ENCODE measurements at regions not wholly inside any gene's neighbourhood (a gene's known extent, or its start where the extent isn't known, plus 50 kb on each side); places are given as distances from the start of the nearest gene placed in this dataset.

DNA sequence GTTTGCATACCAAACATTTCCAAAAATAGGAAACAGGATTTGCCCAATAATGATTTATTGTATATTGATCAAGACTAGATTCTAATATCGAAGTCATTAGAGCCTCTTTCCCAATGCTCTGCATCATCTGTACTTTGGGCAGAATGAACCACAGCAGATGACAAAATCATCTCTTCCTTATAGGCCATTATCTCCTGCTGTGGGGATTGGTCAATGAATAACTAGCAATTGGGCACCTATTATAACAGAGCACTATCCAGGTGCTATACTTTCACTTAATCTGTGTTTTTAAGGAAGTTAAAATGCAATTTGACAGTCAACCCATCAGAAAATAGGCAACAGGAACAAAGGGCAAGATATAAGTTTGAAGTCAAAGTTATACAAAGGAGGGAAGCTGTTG lies 290.3 kb downstream of the AHR start:
- DNase-seq (no peak), ATAC-seq (no peak)
- no peak overlapping the region for H2AFZ ChIP-seq (ENCODE audit: low read length)
- TF ChIP-seq, protein P1, sequence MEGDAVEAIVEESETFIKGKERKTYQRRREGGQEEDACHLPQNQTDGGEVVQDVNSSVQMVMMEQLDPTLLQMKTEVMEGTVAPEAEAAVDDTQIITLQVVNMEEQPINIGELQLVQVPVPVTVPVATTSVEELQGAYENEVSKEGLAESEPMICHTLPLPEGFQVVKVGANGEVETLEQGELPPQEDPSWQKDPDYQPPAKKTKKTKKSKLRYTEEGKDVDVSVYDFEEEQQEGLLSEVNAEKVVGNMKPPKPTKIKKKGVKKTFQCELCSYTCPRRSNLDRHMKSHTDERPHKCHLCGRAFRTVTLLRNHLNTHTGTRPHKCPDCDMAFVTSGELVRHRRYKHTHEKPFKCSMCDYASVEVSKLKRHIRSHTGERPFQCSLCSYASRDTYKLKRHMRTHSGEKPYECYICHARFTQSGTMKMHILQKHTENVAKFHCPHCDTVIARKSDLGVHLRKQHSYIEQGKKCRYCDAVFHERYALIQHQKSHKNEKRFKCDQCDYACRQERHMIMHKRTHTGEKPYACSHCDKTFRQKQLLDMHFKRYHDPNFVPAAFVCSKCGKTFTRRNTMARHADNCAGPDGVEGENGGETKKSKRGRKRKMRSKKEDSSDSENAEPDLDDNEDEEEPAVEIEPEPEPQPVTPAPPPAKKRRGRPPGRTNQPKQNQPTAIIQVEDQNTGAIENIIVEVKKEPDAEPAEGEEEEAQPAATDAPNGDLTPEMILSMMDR (conservative IDR thresholded peaks at IDR 0.05; ENCODE audit: low read depth, low read length) = no peak
- no peak for TF ChIP-seq EZH2 (IDR thresholded peaks at IDR 0.05; ENCODE audit: low read length, unreplicated experiment)
- no peak for TF ChIP-seq EZH2phosphoT487 (IDR thresholded peaks at IDR 0.05; ENCODE audit: borderline replicate concordance, low read length)
- ChIA-PET POLR2A (ENCODE audit: unreplicated experiment) (no interaction called here), CTCF (no interaction called here)
- no peak overlapping the region for H3K27ac ChIP-seq (ENCODE audit: low read length)
- H3K79me2 ChIP-seq (ENCODE audit: low read length) = no peaks in the 10 kb centered on the region
- no peaks in the 10 kb centered on the region for H4K20me1 ChIP-seq (ENCODE audit: low read length)
- no peak overlapping the region for H3K4me3 ChIP-seq (ENCODE audit: low read length)
- no peaks in the 10 kb centered on the region for H3K9me3 ChIP-seq (ENCODE audit: low read length)
- H3K9ac ChIP-seq (ENCODE audit: low read length) = no peak overlapping the region
- H3K36me3 ChIP-seq (ENCODE audit: low read depth, low read length) = no peaks in the 10 kb centered on the region
- no peaks in the 10 kb centered on the region for H3K27me3 ChIP-seq (ENCODE audit: low read length)
- intact Hi-C loops (cut with micrococcal nuclease) = no loop called here
- no peaks in the 10 kb centered on the region for H3F3A ChIP-seq (ENCODE audit: low read length, unreplicated experiment)
- H3K4me2 ChIP-seq (ENCODE audit: low read length) = no peak overlapping the region
- no peaks in the 10 kb centered on the region for H3K4me1 ChIP-seq (ENCODE audit: insufficient read depth, low read length)
- H3K9me2 ChIP-seq (replicated peaks; ENCODE audit: low read length) = no peaks in the 10 kb centered on the region
- BruUV-seq (replicated peaks) = no TSS peak

DNA sequence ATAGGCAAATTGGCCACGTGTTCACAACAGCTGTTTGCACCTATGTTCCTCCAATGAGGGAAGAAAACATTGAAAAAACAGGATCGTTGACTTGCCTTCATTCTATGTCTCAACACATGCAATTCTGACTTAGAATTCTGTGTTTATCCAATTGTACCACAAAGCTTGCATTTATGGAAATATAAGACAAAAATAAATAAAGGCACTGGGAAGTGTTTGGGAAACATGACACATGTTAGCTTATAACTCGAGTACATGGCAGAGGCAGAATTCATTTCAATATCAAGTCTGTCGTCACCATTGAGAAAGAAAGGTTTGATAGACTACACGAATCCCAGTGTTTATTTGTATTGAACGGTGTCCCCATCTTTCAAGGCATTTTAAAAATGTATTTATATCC lies 291.2 kb downstream of the AHR start:
- BruUV-seq (replicated peaks) = no TSS peak
- no peaks in the 10 kb centered on the region for H3K4me1 ChIP-seq (ENCODE audit: insufficient read depth, low read length)
- POLR2A ChIA-PET (ENCODE audit: unreplicated experiment) = no interaction called here

DNA sequence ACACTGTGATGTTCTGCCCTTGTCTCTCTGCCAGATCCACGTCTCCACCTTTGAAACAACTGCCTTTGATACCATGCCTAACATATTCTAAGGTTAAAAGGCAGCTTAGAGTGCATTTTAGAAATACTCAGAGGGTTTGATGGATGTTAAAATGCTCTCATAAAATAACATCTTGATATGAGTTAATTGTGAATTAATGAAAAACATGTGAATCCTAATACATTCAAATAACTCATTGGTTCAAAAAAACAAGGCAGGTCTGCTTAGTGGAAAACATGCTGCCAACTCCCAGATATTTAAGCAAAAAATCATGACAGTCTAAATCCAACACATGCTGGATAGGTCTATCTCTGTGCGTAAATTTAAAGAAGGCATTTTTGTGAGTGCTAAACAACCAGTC lies 291.8 kb downstream of the AHR start:
- CTCF ChIA-PET = no interaction called here
- no peak overlapping the region for H3K9ac ChIP-seq (ENCODE audit: low read length)
- intact Hi-C loops (cut with micrococcal nuclease) = no loop called here
- POLR2A ChIA-PET (ENCODE audit: unreplicated experiment) = no interaction called here
- no peak overlapping the region for H3K27ac ChIP-seq (ENCODE audit: low read length)
- H3K4me2 ChIP-seq (ENCODE audit: low read length) = no peak overlapping the region
- DNase-seq (no peak), ATAC-seq (no peak)
- H3K36me3 ChIP-seq (ENCODE audit: low read depth, low read length) = no peaks in the 10 kb centered on the region
- H3K4me3 ChIP-seq (ENCODE audit: low read length) = no peak overlapping the region
- H4K20me1 ChIP-seq (ENCODE audit: low read length) = no peaks in the 10 kb centered on the region
- no peaks in the 10 kb centered on the region for H3K9me3 ChIP-seq (ENCODE audit: low read length)
- H2AFZ ChIP-seq (ENCODE audit: low read length) = no peak overlapping the region
- H3K27me3 ChIP-seq (ENCODE audit: low read length) = no peaks in the 10 kb centered on the region
- no peaks in the 10 kb centered on the region for H3K9me2 ChIP-seq (replicated peaks; ENCODE audit: low read length)
- H3K4me1 ChIP-seq (ENCODE audit: insufficient read depth, low read length) = no peaks in the 10 kb centered on the region
- H3K79me2 ChIP-seq (ENCODE audit: low read length) = no peaks in the 10 kb centered on the region
- TF ChIP-seq EZH2 (IDR thresholded peaks at IDR 0.05; ENCODE audit: low read length, unreplicated experiment) = no peak
- TF ChIP-seq, protein P1 (conservative IDR thresholded peaks at IDR 0.05; ENCODE audit: low read depth, low read length) = no peak
- no peak for TF ChIP-seq EZH2phosphoT487 (IDR thresholded peaks at IDR 0.05; ENCODE audit: borderline replicate concordance, low read length)
- H3F3A ChIP-seq (ENCODE audit: low read length, unreplicated experiment) = no peaks in the 10 kb centered on the region
- no TSS peak for BruUV-seq (replicated peaks)

More for the DNA sequence above, 291.2 kb downstream of the AHR start:
- CTCF ChIA-PET = no interaction called here
- ATAC-seq (no peak), DNase-seq (no peak)
- H3K36me3 ChIP-seq (ENCODE audit: low read depth, low read length) = no peaks in the 10 kb centered on the region
- H3F3A ChIP-seq (ENCODE audit: low read length, unreplicated experiment) = no peaks in the 10 kb centered on the region
- no peaks in the 10 kb centered on the region for H3K9me2 ChIP-seq (replicated peaks; ENCODE audit: low read length)
- H3K27ac ChIP-seq (ENCODE audit: low read length) = no peak overlapping the region
- TF ChIP-seq, protein P1 (conservative IDR thresholded peaks at IDR 0.05; ENCODE audit: low read depth, low read length) = no peak
- TF ChIP-seq EZH2 (IDR thresholded peaks at IDR 0.05; ENCODE audit: low read length, unreplicated experiment) (no peak), EZH2phosphoT487 (IDR thresholded peaks at IDR 0.05; ENCODE audit: borderline replicate concordance, low read length) (no peak)
- H2AFZ ChIP-seq (ENCODE audit: low read length) = no peak overlapping the region
- intact Hi-C loops (cut with micrococcal nuclease) = no loop called here
- H3K4me3 ChIP-seq (ENCODE audit: low read length) = no peak overlapping the region
- H3K9me3 ChIP-seq (ENCODE audit: low read length) = no peaks in the 10 kb centered on the region
- no peaks in the 10 kb centered on the region for H3K27me3 ChIP-seq (ENCODE audit: low read length)
- no peak overlapping the region for H3K9ac ChIP-seq (ENCODE audit: low read length)
- H4K20me1 ChIP-seq (ENCODE audit: low read length) = no peaks in the 10 kb centered on the region
- no peaks in the 10 kb centered on the region for H3K79me2 ChIP-seq (ENCODE audit: low read length)
- no peak overlapping the region for H3K4me2 ChIP-seq (ENCODE audit: low read length)

All from PC-3 (cell line).